HG02884 (cell line): ENCODE measurements at regions not wholly inside any gene's neighbourhood (a gene's known extent, or its start where the extent isn't known, plus 50 kb on each side); places are given as distances from the start of the nearest gene placed in this dataset.

Source experiments
- ATAC-seq: cut with Tn5 transposase; IDR thresholded peaks from one replicate; pipeline ENCODE4 v1.9.1; 2021; ENCODE audit warnings: mild to moderate bottlenecking, moderate library complexity; ENCODE audit not compliant: unreplicated experiment

- no peak for ATAC-seq
Measured at GRCh38 chr6:111984516-111985201, 69.2 kb upstream of the CCN6 start.

DNA sequence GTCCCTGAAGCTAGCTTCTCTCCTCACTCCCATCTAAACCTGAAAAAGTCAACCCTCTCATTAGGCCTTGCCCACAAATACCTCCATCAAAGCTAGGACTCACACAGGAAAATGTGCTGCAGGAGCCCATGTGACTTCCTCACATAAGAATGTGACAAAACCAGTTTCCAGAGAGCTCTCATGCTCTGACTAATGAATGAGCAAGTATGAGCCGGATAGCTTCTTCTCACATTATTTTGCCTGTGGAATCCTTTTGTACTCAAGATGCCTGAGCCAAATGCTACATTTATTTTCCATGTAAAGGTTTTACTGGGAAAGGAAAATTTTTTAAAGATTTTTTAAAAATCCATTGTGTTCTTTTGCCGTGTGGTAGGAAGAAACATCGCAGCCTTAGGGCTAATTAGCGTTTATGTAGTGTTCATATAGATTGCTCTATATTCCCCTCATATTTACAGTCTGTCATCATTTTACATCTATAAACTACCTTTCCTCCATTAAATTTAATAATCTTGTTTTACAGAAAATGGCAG is 68.6 kb upstream of the CCN6 start:
- ATAC-seq, result no peak

DNA sequence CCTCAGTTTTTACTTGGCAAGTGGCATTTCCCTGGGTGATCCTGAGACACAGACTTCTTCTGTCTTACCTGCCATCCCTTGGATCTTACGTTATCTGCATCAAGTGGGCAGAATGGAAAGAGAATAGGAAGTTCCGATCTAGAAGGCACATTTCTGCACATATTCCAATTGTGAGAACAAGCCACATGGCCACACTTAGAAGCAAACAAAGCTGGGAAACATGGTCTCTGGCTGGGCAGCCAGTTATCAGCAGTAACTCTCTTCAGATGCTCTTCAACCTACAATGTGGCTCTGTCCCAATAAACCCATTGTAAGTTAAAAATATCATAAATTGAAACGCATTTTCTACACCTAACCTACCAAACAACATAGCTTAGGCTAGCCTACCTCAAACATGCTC is 67.3 kb upstream of the CCN6 start:
- ATAC-seq, result no peak

- ATAC-seq, result no peak
Measured at GRCh38 chr6:111987295-111987694, 66.6 kb upstream of the CCN6 start.

- no peak for ATAC-seq
Measured at GRCh38 chr6:111988926-111989325, 65.0 kb upstream of the CCN6 start.

DNA sequence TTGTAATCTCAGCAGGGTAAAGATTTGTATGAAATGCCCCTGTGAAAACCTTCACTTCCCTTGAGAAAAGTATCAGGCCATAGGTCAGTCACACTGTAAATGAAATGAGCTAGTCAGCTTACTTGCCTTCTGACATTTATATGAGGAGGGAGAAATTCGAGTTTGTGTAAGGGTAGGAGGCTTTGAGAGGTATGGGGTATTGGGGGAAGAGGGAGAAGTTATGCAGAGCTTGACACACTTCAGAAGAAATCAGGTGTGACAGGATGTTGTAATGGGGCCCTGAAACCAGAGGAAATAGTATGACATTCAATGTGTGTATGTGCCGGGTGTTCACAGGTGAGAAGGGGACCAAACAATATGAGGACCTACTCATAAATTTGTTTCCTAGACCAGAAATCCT is 64.2 kb upstream of the CCN6 start:
- peak; percentile 55 for ATAC-seq

- no peak for ATAC-seq
Measured at GRCh38 chr6:111990214-111990613, 63.7 kb upstream of the CCN6 start.

DNA sequence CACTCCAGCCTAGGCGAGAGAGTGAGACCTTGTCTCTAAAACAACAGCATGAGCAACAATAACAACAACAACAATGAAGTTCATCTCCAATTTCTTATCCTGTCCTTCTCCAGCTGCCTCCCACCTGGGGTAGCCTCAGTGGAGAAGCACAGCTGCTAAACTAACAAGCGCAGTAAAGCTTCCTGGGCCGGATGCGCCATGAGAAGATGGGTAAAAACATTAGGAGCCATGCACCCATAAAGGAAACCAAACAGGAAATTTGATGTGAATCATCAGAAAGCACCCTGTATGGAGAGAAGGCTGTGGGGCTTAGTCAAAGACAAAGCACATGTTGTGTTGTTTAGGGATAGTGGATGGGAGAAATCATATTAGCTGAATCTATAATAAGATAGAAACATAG is 61.1 kb upstream of the CCN6 start:
- ATAC-seq, result peak; percentile 56

- ATAC-seq, result no peak
Measured at GRCh38 chr6:111993342-111993741, 60.6 kb upstream of the CCN6 start.

- no peak for ATAC-seq
Measured at GRCh38 chr6:111994791-111995190, 59.1 kb upstream of the CCN6 start.

DNA sequence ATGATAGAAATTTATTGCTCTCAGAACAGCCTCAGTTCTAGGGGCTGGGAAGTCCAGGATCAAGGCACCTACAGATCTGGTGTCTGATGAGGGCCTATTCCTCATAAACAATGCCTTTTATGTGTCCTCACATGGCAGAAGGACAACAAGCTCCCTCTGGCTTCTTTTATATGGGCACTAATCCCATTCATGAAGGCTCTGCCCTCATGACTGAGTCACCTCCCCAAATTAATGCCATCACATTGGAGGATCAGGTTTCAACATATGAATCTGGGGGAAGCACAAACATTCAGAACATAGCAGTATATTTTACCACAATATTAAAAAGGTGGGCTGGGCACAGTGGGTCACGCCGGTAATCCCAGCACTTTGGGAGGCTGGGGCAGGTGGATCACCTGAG is 58.5 kb upstream of the CCN6 start:
- no peak for ATAC-seq

DNA sequence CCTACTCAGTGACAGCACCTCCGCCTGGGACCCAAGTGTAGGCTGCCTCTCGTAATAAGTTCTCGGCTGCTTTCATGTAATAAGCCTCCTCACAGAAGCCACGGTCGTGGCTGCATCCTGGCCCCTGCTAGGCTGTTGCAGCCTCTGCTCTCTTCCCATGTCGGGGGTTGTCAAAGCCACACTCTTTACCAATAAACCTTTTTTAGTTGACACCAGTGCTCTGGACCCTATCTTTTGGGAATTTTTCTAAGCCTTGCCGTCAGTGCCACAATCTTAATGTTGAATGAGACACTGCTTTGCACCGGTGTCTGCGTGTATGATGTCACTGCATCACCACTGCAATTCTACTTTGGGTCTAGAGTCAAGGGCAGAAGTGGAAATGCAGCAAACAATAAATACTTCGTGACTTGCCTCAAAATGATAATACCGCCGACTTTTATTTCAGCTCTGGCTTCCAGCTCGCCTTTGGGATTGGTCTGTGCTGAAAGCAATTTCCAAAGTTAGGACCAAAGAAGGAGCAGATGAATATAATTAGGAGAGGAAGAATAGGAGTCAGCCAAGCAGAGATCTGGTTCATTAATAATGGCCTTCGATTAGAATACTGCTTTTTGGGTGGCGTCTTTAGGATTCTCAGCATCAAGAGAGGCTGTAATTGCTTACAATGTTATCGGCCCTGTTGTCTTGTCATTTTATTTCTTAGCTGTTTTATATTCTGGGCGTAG is 57.6 kb upstream of the CCN6 start:
- no peak for ATAC-seq

DNA sequence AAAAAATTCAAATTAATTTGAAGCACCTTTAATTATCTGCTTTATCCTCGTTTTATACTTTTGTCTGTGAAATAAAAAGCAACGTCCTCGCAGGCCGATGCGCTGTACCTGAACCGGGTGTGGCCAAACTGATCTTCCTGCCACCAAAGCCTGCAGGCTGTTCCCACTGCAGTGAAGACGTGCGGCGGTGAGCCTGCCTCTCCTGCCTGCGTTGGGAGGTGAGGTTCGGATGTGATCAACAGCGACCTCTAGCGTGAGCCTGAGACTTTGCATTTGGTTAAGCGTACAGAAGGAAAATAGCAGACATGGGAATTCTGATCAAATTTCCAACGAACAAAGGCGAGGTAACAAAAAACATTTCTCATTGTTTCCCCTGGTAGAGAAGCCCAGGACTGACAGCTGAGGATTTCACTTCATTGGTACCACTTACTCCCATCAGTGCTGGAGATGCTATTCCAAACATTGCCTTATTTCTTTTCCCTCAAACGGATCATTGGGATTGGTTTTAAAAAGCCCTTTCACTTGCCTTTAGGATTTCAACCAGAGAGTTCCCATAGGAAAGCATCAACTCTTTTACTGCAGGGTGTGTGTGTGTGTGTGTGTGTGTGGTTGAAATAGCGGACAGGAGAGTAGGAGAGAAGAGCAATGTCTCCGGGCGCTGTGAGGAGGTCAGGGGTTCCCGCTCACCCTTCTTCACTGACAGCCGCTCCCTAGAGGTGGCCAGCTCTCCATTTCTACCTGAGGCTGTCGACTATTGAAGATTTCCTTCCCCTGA is 56.6 kb upstream of the CCN6 start:
- no peak for ATAC-seq

- no peak for ATAC-seq
Measured at GRCh38 chr6:111997853-111998208, 56.1 kb upstream of the CCN6 start.

DNA sequence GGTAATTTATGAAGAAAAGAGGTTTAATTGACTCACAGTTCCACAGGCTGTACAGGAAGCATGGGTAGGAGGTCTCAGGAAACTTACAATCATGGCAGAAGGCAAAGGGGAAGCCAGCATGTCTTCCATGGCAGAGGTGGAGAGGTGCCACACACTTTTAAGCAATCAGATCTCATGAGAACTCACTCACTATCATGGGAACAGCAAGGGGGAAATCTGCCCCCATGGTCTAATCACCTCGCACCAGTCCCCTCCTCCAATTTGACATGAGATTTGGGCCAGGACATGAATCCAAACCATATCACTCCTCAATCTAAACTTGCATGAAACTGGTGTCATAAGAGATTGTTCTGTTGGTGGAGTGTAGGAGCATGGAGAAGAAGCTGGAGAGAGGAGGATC is 51.6 kb upstream of the CCN6 start:
- ATAC-seq, result no peak
